HG03159 (cell line): ENCODE measurements at regions not wholly inside any gene's neighbourhood (a gene's known extent, or its start where the extent isn't known, plus 50 kb on each side); places are given as distances from the start of the nearest gene placed in this dataset.

ENCODE experiments used
- ATAC-seq: cut with Tn5 transposase; IDR thresholded peaks from one replicate; pipeline ENCODE4 v1.9.1; 2021; ENCODE audit warnings: mild to moderate bottlenecking, moderate library complexity; ENCODE audit not compliant: unreplicated experiment

GRCh38 chr10:92747066-92747465, 57.3 kb downstream of the HHEX start:
- no peak for ATAC-seq

- no peak for ATAC-seq
Measured at GRCh38 chr10:92747600-92747999, 57.8 kb downstream of the HHEX start.

- no peak for ATAC-seq
Measured at GRCh38 chr10:92750791-92751533, 61.2 kb downstream of the HHEX start.

GRCh38 chr10:92751534-92751811, 61.7 kb downstream of the HHEX start:
- no peak for ATAC-seq

GRCh38 chr10:92751827-92752226, 62.1 kb downstream of the HHEX start:
- ATAC-seq = no peak

GRCh38 chr10:92753865-92754264, 64.1 kb downstream of the HHEX start:
- ATAC-seq = no peak

GRCh38 chr10:92755725-92756124, 66.0 kb downstream of the HHEX start:
- ATAC-seq = no peak

GRCh38 chr10:92756201-92757065, 66.7 kb downstream of the HHEX start:
- peak; percentile 80 for ATAC-seq

- ATAC-seq = peak; percentile 71
Measured at GRCh38 chr10:92757066-92757710, 67.4 kb downstream of the HHEX start.

- no peak for ATAC-seq
Measured at GRCh38 chr10:92757711-92758104, 68.0 kb downstream of the HHEX start.

GRCh38 chr10:92758594-92758993, 68.8 kb downstream of the HHEX start:
- no peak for ATAC-seq

GRCh38 chr10:92760609-92761008, 70.9 kb downstream of the HHEX start:
- ATAC-seq = no peak

GRCh38 chr10:92761571-92761970, 71.8 kb downstream of the HHEX start:
- ATAC-seq = no peak

- ATAC-seq = no peak
Measured at GRCh38 chr10:92763634-92764155, 73.9 kb downstream of the HHEX start.

GRCh38 chr10:92766451-92766850, 76.7 kb downstream of the HHEX start:
- no peak for ATAC-seq

GRCh38 chr10:92768104-92768503, 78.3 kb downstream of the HHEX start:
- no peak for ATAC-seq

- no peak for ATAC-seq
Measured at GRCh38 chr10:92773776-92774175, 74.5 kb upstream of the EXOC6 start.

- no peak for ATAC-seq
Measured at GRCh38 chr10:92778091-92778490, 70.2 kb upstream of the EXOC6 start.

GRCh38 chr10:92785118-92785517, 63.2 kb upstream of the EXOC6 start:
- ATAC-seq = no peak

GRCh38 chr10:92787557-92788152, 60.7 kb upstream of the EXOC6 start:
- ATAC-seq = no peak

- no peak for ATAC-seq
Measured at GRCh38 chr10:92789067-92789466, 59.3 kb upstream of the EXOC6 start.
